ENCODE measurements at regions not wholly inside any gene's neighbourhood (a gene's known extent, or its start where the extent isn't known, plus 50 kb on each side); places are given as distances from the start of the nearest gene placed in this dataset.

GRCh38 chr3:150080058-150080730 is 109.5 kb upstream of the PFN2 start:
- no peak for DNase-seq

- no peak for DNase-seq
These were observed 108.5 kb upstream of the PFN2 start for GRCh38 chr3:150079029-150079739.

- no peak for DNase-seq
These were observed 107.0 kb upstream of the PFN2 start for GRCh38 chr3:150077581-150078247.

DNA sequence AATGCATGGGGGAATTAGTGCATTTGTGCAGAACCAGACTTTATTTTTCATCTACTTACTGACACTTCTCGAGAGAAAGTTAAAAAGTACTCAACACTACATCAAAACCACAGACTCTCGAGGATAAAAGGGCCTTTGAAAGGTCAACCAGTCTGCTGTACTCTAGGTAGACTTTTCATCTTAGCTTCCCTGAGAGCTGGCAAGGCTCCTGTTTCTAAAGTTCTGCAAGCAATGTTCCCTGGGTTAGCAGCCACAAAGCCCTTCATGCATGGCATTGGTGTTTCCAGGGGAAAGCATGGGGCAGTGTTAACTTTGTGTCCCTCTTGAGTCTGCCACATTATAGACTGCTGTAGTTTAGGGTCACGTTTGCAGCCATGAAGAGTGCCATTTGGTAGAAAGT is 106.4 kb upstream of the PFN2 start:
- no peak for DNase-seq

DNA sequence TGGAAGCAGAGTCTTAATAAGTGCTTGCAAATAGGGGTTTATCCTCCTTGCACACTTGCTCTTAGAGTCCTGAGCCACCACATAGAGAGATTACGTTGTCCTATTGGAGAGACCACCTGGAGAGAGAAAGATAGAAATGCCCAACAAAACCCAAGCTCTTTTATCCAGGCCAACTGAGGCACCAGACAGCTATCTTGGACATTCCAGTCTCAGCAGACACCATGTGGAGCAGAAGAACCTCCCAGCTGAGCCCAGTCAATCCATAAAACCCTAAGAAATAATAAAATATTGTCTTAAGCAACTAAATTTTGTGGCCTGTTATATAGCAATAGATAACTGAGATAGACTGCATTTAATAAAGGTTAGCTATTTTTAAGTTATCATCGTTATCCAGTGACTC is 105.7 kb upstream of the PFN2 start:
- no peak for DNase-seq

GRCh38 chr3:150075417-150075865 is 104.7 kb upstream of the PFN2 start:
- no peak for DNase-seq

DNA sequence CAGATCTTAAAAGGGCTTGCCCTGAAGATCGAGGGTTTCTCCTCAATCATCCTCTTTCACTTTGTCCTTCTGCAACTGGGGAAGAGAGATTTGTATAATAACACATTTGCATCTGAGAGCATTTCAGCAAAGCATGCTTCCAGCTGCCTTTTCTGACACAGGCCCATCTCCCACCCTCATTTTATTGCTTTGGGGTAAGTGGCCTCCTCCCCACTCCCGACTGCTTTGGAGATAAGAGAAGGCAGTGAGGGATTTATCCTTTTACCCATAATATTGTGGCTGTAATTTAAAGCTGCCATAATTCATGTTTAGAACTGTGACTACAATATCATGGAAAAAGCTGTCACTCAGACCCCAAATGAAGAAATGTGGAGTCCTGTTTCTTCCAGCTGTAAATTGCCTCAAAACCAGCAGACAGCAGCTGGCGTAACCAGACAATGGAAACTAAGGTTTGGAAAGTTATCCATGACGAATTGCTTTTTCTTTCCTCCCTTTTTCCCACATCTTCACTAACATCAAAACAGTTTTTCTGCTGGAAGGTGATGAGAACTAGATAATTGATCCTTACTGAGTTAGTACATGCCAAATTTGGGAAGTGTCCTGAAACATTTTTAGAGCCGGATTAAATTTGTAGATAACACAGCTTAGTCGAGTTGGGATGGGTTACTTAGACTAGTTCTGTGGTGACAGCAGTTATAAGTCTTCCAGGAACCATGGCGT is 104.2 kb upstream of the PFN2 start:
- no peak for DNase-seq

- DNase-seq = no peak
These were observed 103.6 kb upstream of the PFN2 start for GRCh38 chr3:150074277-150074676.

DNA sequence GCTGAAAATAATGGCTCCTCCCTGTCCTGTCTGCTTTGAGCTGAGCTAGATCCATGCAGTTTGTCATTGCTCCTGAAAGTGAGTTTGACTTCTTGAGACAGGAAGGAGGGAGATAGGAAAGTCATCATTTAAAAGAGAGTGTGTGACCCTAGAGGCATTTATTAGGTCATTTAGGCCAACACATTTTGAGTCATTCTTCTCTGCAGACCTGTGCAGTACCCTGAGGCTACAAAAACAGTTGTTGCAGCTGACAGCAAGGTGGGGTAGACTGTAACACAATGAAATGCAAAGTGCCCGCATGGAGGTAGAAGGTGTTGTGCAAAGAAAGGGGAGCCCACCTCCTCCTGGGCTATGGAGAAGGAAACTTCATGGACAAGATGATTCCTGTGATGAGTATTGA is 102.8 kb upstream of the PFN2 start:
- DNase-seq = no peak

DNA sequence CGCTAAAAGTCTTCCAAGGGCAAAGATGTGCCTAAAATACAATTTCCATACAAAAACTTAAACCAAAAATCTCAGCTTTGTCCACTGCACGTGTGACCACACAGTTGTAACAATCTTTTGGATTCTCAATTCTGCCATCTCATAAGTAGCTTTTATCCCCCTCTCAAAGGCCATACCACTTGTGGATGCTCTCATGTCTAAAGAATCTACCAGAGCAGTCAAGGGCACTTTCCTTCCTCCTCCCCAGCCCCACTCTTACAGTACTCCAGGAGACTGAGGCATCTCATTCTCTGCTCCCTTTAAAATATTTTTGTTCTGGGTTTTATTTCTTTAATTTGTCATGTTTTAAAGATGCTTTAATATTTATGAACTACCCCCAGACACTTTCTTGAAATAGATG is 102.3 kb upstream of the PFN2 start:
- DNase-seq = no peak

GRCh38 chr3:150072576-150072975 is 101.9 kb upstream of the PFN2 start:
- DNase-seq = no peak

DNA sequence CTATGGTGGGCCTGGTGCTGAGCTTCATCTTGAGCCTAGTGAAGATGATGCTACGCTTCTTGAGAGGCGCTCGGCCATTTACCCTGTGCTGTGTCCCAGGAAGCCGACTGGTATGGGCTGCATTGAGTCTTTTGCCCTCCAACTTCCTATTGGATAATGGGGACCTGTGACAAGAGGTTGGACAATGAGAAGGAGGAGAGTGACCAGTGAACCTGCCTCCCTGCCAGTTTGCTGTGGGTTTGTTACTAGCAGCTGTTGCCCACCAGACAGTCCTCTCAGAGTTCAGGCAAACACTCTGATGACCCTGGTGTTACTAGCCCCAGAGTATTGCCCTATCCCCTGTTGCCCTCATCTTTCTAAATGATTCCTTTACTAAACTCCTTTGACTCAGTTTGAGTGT is 99.6 kb upstream of the PFN2 start:
- DNase-seq = no peak

DNA sequence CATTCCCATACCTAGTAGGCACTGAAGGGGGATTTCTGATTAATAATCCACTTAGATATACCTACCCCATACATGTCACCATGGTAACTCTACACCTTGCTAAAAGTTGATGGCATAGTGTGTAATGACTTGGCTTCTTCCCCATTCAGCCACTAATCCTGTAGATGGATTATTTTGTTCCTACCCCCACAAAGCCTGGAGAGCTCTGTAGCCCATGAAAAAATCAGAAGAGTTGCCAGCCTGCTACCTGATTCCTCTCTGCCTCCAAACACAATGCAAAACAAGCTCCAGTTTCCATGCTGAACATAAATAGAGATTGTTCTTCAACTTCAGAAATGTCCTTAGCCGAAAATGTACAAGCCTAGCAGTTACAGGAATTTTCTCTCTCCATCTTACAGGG is 98.9 kb upstream of the PFN2 start:
- no peak for DNase-seq

DNA sequence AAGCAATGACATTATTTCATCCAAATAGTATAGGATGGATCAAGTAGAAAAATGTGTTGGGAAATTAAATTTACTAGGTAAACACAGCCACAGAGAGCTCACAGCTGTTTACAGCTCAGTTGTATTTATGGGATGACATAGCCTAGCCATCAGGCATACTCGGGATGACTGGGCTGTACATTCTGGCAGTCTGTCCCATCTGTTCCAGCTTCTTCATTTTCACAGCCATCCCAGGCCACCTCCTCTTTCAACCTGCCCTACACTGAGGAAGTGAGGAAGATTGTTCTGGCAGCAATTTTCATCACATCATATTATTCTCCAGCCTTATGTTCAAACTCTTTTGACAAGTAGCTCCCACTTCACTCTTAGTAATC is 98.4 kb upstream of the PFN2 start:
- no peak for DNase-seq

GRCh38 chr3:150068440-150069153 is 97.9 kb upstream of the PFN2 start:
- DNase-seq = no peak

- no peak for DNase-seq
These were observed 96.9 kb upstream of the PFN2 start for GRCh38 chr3:150067561-150067960.

DNA sequence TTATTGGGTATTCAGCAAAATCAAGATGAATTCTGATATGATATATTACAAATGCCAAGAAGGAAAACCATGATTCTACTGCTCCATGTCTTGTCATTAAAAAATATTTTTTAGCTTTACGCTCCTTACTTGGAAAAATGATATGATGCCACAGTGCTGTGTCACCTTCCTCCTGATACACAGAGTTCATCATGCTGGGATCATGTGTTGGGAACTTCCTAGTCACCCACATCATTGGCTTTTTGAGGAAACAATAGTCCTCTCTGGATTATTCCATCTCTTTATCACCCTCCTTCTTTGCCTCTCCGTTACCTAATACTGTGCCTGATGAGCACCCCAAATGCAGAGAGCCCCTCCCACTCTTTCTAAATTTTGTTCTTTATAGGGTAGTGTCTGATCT is 94.3 kb upstream of the PFN2 start:
- DNase-seq = no peak

- no peak for DNase-seq
These were observed 92.5 kb upstream of the PFN2 start for GRCh38 chr3:150063237-150063636.

DNA sequence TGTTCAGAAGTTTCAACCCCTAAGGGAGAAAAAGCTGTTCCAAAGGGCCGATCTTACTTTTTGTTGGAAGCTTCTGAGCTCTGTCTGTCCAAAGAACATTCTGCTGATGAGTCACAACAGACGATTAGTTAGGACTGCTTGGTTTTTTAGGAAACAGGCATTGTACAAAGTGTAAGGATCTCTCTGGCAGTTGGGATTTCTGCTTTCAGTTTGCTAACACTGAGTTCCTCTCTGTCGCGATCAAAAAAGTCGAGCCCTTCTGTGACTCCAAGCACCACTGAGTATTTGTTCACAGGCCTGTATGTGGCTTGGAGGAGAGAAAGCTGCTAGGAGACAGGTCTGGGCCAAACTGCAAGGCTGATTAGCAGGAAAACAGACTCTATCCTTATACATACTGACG is 91.8 kb upstream of the PFN2 start:
- no peak for DNase-seq

DNA sequence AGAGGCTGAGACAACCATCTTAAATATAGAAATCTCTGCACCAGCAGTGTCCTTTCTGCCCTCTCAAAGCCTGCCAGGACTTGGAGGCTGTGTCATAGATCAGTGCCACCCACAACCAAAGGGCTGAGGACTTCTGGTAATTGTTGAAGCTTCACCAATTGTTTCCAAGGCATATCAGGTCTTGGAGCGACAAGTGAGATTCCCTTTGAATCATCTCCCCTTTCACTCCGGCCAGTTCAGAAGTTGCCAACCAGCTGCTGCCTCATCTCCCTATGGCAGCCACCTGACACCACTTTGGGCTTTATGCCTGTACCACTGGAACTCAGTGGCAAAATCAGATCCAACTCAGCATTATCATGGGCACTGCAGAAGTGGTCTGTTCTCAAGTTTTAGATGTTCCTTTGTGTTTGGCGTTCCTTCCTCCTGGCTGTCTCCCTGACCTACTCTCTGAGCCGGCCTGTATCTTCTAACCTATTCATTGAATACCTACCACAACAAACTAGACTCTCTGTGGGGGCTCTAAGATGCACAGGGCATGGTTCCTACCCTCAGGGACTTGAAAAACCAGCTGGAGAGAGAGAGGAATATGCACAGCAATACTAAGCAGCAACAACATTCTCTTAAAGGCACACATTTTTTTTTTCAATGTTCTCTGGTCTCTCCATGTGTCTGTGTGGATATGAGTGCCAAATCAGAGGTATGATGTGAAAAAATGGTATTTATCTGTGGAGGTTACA is 90.8 kb upstream of the PFN2 start:
- DNase-seq = no peak

DNA sequence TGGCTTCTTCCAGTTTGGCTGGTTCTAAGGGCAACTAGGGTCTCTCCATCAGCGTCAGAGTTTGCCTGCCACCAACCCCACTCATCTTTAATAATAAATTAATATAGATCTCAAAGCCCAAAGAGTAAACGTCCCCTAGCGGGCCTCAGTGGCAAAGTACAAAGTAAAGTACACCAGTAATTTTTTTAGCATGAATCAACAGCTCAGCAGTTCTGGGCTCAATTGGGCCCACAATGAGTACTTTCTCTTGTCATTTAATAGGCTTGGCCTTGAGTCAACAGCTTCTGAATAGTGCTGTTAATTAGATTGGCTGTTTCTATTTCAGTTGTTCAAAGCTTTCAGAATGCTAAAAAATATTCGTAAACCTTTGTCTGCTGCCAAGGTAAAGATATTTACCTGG is 89.0 kb upstream of the PFN2 start:
- DNase-seq = peak; percentile 42

GRCh38 chr3:150059241-150059640 is 88.5 kb upstream of the PFN2 start:
- DNase-seq = no peak
